HG03060 (cell line): ENCODE measurements at regions not wholly inside any gene's neighbourhood (a gene's known extent, or its start where the extent isn't known, plus 50 kb on each side); places are given as distances from the start of the nearest gene placed in this dataset.

Experiments used
- ATAC-seq: cut with Tn5 transposase; IDR thresholded peaks from one replicate; pipeline ENCODE4 v1.9.1; 2021; ENCODE audit warnings: low read depth, moderate number of reproducible peaks; ENCODE audit not compliant: unreplicated experiment

DNA sequence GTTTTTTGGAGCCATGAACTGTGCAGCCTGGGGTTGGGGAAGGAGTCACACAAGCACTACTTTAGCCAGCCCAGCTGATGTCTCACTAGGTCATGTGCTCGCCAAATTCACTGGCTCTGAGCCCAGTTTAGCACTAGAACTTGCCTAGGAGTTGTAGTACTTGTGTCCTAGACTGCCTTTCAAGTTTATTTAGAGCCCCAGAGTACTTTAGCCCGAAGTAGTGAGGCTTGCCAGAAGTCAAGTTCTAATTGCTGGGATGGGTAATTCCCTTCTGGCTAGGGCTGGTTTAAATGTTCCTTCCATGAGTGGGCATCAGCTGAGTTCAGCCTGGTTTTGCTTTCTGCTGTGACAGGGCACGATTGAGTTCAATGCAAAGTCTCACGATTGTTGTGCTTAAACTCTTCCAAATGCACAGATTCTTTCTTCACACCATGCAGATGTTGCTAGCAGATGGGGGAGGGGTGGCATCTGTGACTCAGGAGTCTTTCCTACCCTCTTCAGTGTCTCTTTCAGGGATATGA is 228.2 kb upstream of the ZPLD1 start:
- no peak for ATAC-seq

DNA sequence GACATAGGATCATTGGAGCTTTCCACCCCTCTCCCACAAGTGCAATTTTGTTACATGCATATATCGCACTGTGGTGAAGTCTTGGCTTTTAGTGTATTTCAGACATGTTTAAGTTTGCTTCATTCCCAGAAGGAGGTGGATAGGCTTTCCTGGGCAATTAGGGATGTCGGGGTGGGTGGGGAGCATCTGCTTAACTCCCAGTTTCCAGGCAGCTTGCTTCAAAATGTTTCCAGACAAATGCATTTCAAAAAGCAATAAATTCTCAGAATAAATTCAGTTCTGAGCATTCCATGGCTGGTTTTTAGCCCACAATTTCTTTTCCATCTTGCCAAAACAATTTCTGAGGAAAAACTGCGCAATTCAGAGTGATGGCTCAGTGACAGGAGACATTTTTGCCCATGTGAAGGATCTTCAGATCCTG is 227.7 kb upstream of the ZPLD1 start:
- no peak for ATAC-seq

DNA sequence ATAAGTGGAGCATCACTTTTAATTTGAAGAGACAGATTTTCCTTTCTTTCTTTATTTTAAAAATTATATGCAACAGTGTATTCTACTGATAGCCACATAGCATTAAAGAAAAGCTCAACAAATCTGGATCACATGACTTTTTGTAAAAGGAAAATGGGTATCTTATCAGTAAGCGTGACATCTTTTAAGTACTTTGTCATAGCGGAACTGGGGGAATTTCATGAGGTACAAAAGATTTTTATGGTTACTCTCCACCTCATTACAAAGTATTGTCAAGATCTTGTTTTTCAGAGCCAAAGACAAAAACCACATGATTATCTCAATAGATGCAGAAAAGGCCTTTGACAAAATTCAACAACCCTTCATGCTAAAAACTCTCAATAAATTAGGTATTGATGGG is 219.6 kb upstream of the ZPLD1 start:
- ATAC-seq, result no peak

- no peak for ATAC-seq
Observed at GRCh38 chr3:102223132-102223531, 211.7 kb upstream of the ZPLD1 start.

DNA sequence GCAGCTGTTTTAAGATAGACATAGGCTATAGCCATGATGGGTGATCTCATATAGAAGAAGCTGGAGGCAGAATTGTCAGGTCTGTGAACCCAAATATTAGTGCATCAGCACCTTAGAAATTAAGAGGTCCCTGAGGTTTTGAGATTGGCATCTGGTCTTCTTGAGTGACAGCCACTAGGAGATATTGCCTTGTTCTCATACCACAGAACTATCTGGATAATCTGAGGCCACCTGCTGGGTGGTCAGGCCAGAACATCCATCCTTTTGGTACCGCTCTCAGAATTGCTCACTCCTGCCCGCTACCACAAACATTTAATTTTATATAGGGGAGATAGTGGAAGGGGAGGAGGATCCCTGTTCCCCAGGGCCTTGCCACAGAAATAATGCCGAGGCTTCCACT is 210.6 kb upstream of the ZPLD1 start:
- no peak for ATAC-seq

DNA sequence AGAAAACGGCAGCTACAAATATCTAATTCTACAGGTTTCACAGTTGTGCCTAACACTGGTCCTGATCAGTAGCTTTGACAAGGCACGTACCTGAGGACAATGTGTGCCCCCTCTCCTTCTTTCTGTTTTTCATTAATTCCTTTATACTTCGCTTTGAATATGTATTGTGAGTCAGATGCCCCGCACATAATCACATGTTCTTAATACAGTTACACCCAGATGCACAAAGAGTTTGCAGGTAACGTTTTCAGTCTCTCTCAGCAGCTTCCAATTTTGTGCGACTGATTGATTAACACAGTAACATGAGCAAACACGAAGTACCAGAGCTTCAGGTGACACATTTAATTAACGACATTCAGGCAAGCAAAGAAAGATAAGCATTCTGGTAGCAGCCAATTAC is 209.8 kb upstream of the ZPLD1 start:
- ATAC-seq, result no peak

DNA sequence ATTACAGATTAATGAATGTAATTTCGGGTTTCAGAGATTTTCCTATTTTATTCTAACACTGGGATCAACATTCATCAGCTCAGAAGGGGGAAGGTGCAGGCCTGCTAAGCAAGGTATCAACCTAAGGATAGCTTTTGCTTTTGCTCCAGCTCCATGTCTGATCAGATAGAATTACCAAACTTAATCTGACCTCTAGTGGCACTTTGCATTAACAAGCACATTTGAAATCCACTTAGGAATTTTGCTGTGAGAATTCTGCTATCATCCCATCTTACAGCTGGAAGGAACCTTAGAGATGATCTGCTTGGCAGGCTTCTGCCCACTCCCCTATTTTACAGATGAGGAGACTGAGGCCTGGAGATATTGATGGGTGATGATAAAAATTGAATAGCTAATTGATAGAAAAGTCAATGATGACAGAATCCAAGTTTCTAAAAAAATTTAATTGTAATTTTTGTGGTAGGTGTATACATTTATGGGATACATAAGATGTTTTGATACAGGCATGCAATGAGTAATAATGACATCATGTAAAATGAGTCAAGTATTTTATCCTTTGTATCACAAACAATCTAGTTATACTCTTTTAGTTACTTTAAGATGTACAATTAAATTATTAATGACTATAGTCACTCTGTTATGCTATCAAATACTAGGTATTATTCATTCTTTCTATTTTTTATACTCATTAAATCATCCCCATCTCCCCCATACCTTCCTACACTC is 209.2 kb upstream of the ZPLD1 start:
- ATAC-seq, result no peak

GRCh38 chr3:102226463-102226862 is 208.4 kb upstream of the ZPLD1 start:
- no peak for ATAC-seq

- peak; percentile 33 for ATAC-seq
Observed at GRCh38 chr3:102229062-102229655, 205.7 kb upstream of the ZPLD1 start.

DNA sequence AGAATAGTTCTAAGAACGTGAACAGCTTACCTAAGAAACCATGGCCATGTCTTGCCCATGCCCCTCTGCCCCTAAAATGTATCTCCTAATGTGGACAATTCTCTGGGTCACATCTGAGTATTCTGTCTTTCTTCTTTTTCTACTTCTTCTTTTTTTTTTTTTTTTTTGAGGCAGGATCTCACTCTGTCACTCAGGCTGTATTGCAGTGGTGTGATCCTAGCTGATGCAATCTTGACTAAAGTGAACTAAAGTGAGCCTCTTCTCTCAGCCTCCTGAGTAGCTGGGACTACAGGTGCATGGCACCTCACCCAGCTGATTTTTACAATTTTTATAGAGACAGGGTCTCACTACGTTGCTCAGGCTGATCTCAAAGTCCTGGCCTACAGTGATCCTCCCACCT is 204.8 kb upstream of the ZPLD1 start:
- no peak for ATAC-seq

DNA sequence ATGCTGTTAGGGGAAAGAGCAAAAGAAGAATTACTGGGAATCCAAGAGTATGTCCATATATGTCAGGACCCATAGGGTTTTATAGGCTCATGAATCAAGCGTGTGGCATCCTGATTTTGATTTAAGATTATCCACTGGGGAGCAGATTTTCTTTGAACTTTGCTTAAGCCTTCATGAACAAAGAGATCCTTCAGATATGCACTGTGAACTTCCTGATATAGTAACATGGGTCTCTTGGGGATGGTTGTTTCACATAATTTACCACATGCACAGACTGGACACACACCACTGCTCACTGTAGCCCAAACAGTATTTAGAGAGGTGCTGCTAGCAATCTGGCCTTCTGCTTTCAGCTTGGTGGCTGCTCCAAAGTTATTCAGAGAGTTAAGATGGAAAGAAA is 200.9 kb upstream of the ZPLD1 start:
- peak; percentile 95 for ATAC-seq

GRCh38 chr3:102235679-102236078 is 199.1 kb upstream of the ZPLD1 start:
- no peak for ATAC-seq

GRCh38 chr3:102237181-102237580 is 197.6 kb upstream of the ZPLD1 start:
- no peak for ATAC-seq

DNA sequence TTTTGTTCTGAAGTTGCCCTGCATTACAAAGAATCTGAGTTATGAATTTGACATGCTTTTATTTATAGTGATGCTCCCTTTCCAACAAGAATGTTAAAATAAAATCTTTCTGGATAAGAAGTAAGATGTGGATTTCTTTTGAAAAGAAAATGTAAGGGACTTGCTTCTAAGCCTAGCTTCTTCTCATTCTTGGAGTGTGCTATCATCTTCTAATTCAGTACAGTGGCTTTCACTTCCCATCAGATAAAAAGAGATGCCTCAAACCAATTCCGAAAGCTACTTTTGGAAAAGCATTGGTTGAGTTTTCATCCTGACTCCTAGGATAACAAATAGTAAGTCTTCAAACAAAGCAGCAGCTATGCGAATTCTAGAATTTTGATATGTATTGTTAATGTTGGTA is 197.0 kb upstream of the ZPLD1 start:
- ATAC-seq, result no peak

DNA sequence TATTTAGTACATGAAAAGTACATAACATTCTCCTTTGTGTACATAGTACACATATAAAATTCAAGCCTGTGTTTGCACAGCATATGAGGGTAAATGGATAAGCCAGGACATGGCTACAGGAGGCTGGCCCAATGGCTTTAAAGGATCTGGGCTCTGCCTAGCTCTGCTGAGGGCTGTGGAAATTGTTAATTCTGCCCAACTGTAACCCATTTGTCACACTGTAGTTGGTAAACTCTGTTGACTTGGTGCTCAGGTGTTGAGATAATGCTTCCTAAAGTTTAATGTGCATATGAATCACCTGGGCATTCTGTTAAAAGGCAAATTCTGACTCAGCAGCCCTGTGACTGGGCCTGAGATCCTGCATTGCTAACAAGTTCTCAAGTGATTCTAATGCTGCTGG is 196.5 kb upstream of the ZPLD1 start:
- ATAC-seq, result no peak

DNA sequence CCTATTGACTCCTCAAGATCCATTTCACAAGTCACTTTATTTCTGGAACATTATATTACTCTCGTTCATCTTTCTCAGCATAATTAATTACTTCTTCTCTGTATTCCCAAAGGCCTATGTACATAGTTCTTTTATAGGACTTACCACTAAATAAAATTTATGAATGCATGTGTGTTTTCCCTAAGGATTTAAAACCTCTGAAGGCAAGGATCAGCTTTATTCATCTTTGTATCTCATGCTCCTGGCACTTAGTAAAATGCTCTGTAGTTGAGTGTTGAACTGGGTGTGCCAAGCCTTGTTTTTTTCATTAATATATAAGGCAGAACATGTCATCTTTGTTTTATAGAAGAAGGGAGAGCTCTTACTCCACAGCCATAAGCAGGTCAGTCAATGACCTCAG is 194.1 kb upstream of the ZPLD1 start:
- no peak for ATAC-seq

DNA sequence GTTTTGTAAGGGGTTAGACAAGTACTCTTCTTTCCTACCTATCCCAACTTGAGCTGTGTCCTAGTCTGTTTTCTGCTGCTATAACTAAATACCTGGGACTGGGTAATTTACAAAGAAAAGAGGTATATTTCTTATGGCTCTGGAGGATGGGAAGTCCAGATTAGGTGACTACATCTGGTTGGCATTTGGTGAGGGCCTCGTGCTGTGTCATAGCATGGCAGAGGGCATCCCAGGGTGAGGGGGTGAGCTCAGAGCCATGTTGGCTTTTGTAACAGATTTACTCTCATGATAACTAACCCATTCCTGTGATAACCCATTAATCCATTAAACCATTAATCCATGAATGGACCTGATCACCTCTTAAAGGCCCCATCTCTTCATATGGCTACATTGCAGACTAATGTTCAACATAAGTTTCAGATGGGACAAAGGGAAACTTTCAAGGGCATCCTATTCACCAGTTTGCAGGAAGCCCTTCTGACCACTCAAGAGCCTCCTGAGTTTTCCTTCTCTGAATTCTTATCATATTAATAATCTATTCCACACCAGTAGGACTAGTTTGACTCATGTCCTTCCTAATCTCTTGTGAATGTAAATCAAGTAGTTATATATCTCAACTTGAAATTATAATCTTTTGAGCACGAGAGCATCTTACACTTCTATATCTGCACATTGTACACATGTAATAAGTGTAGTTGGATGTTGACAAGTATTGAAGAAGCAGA is 185.7 kb upstream of the ZPLD1 start:
- no peak for ATAC-seq

DNA sequence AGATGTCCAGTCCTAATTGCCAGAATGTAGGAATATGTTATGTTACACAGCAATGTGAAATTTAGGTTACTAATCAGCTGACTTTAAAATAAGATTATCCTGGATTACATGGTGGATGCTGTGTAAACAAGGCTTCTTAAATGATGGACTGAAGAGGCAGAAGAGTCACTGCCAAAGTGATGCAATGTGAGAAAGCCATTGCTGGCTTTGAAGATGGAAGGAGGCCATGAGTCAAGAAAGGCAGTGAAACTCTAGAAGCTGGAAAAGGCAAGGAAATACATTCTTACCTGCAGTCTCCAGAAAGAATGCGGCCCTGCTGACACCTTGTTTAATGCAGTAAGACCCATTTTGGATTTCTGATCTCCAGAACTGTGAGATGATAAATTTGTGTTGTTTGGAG is 179.1 kb upstream of the ZPLD1 start:
- ATAC-seq, result no peak

GRCh38 chr3:102258666-102259227 is 176.1 kb upstream of the ZPLD1 start:
- no peak for ATAC-seq

DNA sequence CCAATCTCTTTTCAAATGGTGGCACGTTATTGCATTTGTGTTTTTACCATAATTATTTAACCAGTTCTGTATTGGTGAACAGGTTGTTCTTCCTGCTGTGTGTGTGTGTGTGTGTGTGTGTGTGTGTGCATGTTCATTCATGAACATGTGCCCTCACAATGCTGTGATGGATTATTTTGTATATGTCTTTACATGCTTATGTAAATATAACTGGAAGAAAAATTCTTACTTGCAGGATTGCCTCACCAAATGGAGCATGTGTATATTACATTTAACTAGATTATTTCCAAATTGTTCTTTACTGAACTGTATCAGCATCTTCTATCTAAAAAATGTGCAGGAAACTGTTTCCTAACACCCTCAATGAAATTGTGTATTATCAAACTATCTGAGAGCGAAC is 175.2 kb upstream of the ZPLD1 start:
- ATAC-seq, result no peak

DNA sequence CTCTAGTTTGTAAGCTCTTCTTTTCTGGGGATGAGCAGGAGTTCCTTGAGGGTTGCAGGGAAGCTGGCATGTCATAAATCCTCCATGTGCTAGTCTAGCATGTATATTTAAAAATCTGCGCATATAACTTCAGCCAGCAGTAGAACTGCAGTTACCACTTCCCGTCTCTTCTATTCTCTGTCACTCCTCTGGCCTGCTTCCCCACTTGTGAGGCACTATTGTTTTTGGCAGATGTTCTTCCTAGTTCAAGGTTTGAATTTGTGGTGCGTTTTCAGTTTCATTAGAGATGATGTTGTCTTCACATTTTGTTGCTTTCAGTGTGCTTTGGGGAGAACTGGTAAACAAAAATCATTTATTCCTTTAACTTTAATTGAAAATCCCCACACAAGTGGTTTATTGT is 169.1 kb upstream of the ZPLD1 start:
- ATAC-seq, result no peak
